HEK293 (cell line): ENCODE measurements at regions not wholly inside any gene's neighbourhood (a gene's known extent, or its start where the extent isn't known, plus 50 kb on each side); places are given as distances from the start of the nearest gene placed in this dataset.

Source experiments
- CTCF ChIA-PET: fragments of 350-600 bp; formaldehyde crosslinking; extraction: SDS; loops from one replicate; lab custom pipeline; 2021; ENCODE audit warnings: antibody characterized with exemption; lab: Yijun Ruan, JAX
- POLR2A ChIA-PET: fragments of 300-600 bp; formaldehyde crosslinking; extraction: SDS; loops from one replicate; lab custom pipeline; 2020; ENCODE audit warnings: antibody characterized with exemption, inconsistent platforms; lab: Yijun Ruan, JAX
- H3K27ac ChIP-seq: fragments of 200-500 bp; sonication (Bioruptor generic); 2 replicates; pipeline ENCODE4 v1.5.1; 2014; ENCODE audit warnings: low read depth, low read length, control low read depth, inconsistent platforms; ENCODE audit errors: extremely low read depth
- H3K36me3 ChIP-seq, 2 experiments: fragments of 200-500 bp in 1 of 2; sonication (Bioruptor generic) in 1 of 2; 1 replicate in 1 of 2; 2 replicates in 1 of 2; pipeline ENCODE4 v1.5.1; 2014 to 2017; ENCODE audit warnings: inconsistent platforms in 2 of 2, low read length in 2 of 2; ENCODE audit not compliant: control insufficient read depth in 2 of 2, insufficient read depth in 1 of 2
- H3K4me1 ChIP-seq: fragments of 200-500 bp; sonication (Bioruptor generic); 2 replicates; pipeline ENCODE4 v1.5.1; 2014; ENCODE audit warnings: mild to moderate bottlenecking, low read length, inconsistent platforms; ENCODE audit not compliant: control insufficient read depth, insufficient read depth
- H3K4me3 ChIP-seq: 2 replicates; pipeline ENCODE4 v1.5.1; 2011; ENCODE audit warnings: low read depth, mild to moderate bottlenecking, control low read depth, low read length, moderate library complexity
- H3K9me3 ChIP-seq: fragments of 200-500 bp; sonication (Bioruptor generic); 2 replicates; pipeline ENCODE4 v1.5.1; 2014; ENCODE audit warnings: low read depth, low read length, inconsistent platforms; ENCODE audit not compliant: control insufficient read depth, insufficient read depth
- GLI2 ChIP-seq: fragments of 450-650 bp; formaldehyde crosslinking; IDR thresholded peaks from 2 replicates; pipeline ENCODE4; 2017; ENCODE audit warnings: missing biosample characterization, missing genetic modification characterization, low read depth, borderline replicate concordance
- HOXA7 ChIP-seq: sonication (generic); formaldehyde crosslinking; IDR thresholded peaks from 2 replicates; pipeline ENCODE4 v1.8.1; 2022; ENCODE audit warnings: missing genetic modification reagents, borderline replicate concordance
- KLF16 ChIP-seq: fragments of 450-650 bp; formaldehyde crosslinking; IDR thresholded peaks from 2 replicates; pipeline ENCODE4 v1.5.1; 2017; ENCODE audit warnings: missing biosample characterization, missing genetic modification characterization
- MZF1 ChIP-seq: fragments of 450-650 bp; formaldehyde crosslinking; IDR thresholded peaks from 2 replicates; pipeline ENCODE4 v1.5.1; 2017; ENCODE audit warnings: missing biosample characterization, missing genetic modification characterization, borderline replicate concordance
- TCF7L2 ChIP-seq: IDR thresholded peaks from 2 replicates; pipeline ENCODE4 v1.6.1; 2011; ENCODE audit warnings: low read depth, mild to moderate bottlenecking, inconsistent platforms, low read length, moderate library complexity, borderline replicate concordance
- ZBTB48 ChIP-seq: fragments of 450-650 bp; formaldehyde crosslinking; IDR thresholded peaks from 2 replicates; pipeline ENCODE4 v1.5.1; 2016; ENCODE audit warnings: missing biosample characterization, missing genetic modification characterization
- ZBTB8A ChIP-seq: fragments of 450-650 bp; formaldehyde crosslinking; IDR thresholded peaks from 2 replicates; pipeline ENCODE4 v1.5.1; 2016; ENCODE audit warnings: missing biosample characterization, missing genetic modification characterization
- ZIC2 ChIP-seq: fragments of 450-650 bp; formaldehyde crosslinking; IDR thresholded peaks from 2 replicates; pipeline ENCODE4 v1.5.1; 2016; ENCODE audit warnings: missing biosample characterization, missing genetic modification characterization
- ZNF10 ChIP-seq: fragments of 450-650 bp; formaldehyde crosslinking; IDR thresholded peaks from 2 replicates; pipeline ENCODE4 v1.5.1; 2017; ENCODE audit warnings: missing biosample characterization, missing genetic modification characterization
- ZNF133 ChIP-seq: fragments of 450-650 bp; formaldehyde crosslinking; IDR thresholded peaks from 2 replicates; pipeline ENCODE4 v1.5.1; 2016; ENCODE audit warnings: missing biosample characterization, missing genetic modification characterization
- ZNF138 ChIP-seq: fragments of 450-650 bp; formaldehyde crosslinking; IDR thresholded peaks from 2 replicates; pipeline ENCODE4 v1.5.1; 2016; ENCODE audit warnings: missing biosample characterization, missing genetic modification characterization, borderline replicate concordance
- ZNF174 ChIP-seq: fragments of 450-650 bp; formaldehyde crosslinking; IDR thresholded peaks from 2 replicates; pipeline ENCODE4 v1.5.0; 2017; ENCODE audit warnings: missing biosample characterization, mild to moderate bottlenecking, missing genetic modification characterization
- ZNF274 ChIP-seq, 2 experiments: fragments of 200-500 bp in 1 of 2; fragments of 450-650 bp in 1 of 2; sonication (Bioruptor generic) in 1 of 2; formaldehyde crosslinking in 1 of 2; IDR thresholded peaks; 2 replicates each; pipeline versions ENCODE4 v1.5.1 to v1.6.1; 2014 to 2016; ENCODE audit warnings: borderline replicate concordance in 1 of 2, inconsistent platforms in 1 of 2, low read length in 1 of 2, missing biosample characterization in 1 of 2, missing genetic modification characterization in 1 of 2
- ZNF292 ChIP-seq: fragments of 450-650 bp; formaldehyde crosslinking; IDR thresholded peaks from 2 replicates; pipeline ENCODE4 v1.5.1; 2016; ENCODE audit warnings: low read depth, missing biosample characterization, missing genetic modification characterization, borderline replicate concordance
- ZNF311 ChIP-seq: fragments of 450-650 bp; formaldehyde crosslinking; IDR thresholded peaks from 2 replicates; pipeline ENCODE4 v1.5.1; 2017; ENCODE audit warnings: missing biosample characterization, missing genetic modification characterization, borderline replicate concordance
- ZNF354C ChIP-seq: fragments of 450-650 bp; formaldehyde crosslinking; IDR thresholded peaks from 2 replicates; pipeline ENCODE4 v1.5.1; 2016; ENCODE audit warnings: missing biosample characterization, missing genetic modification characterization, low read depth, borderline replicate concordance
- ZNF571 ChIP-seq: fragments of 450-650 bp; formaldehyde crosslinking; IDR thresholded peaks from 2 replicates; pipeline ENCODE4 v1.5.0; 2017; ENCODE audit warnings: missing biosample characterization, missing genetic modification characterization
- ZNF600 ChIP-seq: fragments of 450-650 bp; formaldehyde crosslinking; IDR thresholded peaks from 2 replicates; pipeline ENCODE4 v1.5.1; 2016; ENCODE audit warnings: missing biosample characterization, missing genetic modification characterization
- ZNF621 ChIP-seq: fragments of 450-650 bp; formaldehyde crosslinking; IDR thresholded peaks from 2 replicates; pipeline ENCODE4 v1.5.1; 2017; ENCODE audit warnings: missing biosample characterization, missing genetic modification characterization
- ZNF623 ChIP-seq: fragments of 450-650 bp; formaldehyde crosslinking; IDR thresholded peaks from 2 replicates; pipeline ENCODE4 v1.5.1; 2016; ENCODE audit warnings: missing biosample characterization, missing genetic modification characterization
- ZNF791 ChIP-seq: fragments of 450-650 bp; formaldehyde crosslinking; IDR thresholded peaks from 2 replicates; pipeline ENCODE4 v1.5.1; 2016; ENCODE audit warnings: missing biosample characterization, missing genetic modification characterization
- ZSCAN16 ChIP-seq: fragments of 450-650 bp; formaldehyde crosslinking; IDR thresholded peaks from 2 replicates; pipeline ENCODE4 v1.5.1; 2016; ENCODE audit warnings: missing biosample characterization, missing genetic modification characterization
- TF ChIP-seq, protein P1 (sequence below): fragments of 450-650 bp; formaldehyde crosslinking; IDR thresholded peaks from 2 replicates; pipeline ENCODE4 v1.5.1; 2017; ENCODE audit warnings: missing biosample characterization, missing genetic modification characterization
- TF ChIP-seq, protein P2 (sequence below): fragments of 450-650 bp; formaldehyde crosslinking; IDR thresholded peaks from 2 replicates; pipeline ENCODE4 v1.5.1; 2017; ENCODE audit warnings: missing biosample characterization, missing genetic modification characterization
- TF ChIP-seq, protein P3 (sequence below): fragments of 450-650 bp; formaldehyde crosslinking; conservative IDR thresholded peaks from 2 replicates; pipeline ENCODE4 v1.5.1; 2016; ENCODE audit warnings: low read depth, missing biosample characterization, missing genetic modification characterization
- TF ChIP-seq, protein P4 (sequence below): fragments of 450-650 bp; formaldehyde crosslinking; IDR thresholded peaks from 2 replicates; pipeline ENCODE4 v1.5.0; 2017; ENCODE audit warnings: missing biosample characterization, missing genetic modification characterization, borderline replicate concordance

DNA sequence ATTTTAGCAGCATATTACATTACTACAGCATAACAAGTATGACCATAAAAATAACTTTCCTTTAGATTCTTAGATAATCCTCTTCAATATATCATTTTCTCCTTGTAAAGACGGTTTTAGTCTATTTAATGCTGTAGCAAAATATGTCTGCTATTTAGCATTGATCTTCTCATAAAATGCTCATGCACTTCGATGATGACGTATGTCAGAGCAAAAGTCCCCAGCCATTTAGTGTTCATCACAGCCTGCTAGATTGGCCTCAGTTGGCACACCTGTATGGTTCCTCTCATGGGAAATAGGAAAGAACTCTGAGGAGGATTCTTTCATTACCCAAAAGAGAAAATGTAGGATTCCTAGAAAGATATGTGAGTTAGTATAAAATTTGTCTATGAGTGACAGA is 232.2 kb downstream of the MAP2K6 start:
- Histone ChIP-seq H3K4me3 (no peak overlapping the region), H3K4me1 (no peaks in the 10 kb centered on the region), H3K36me3 (no peaks in the 10 kb centered on the region), H3K9me3 (no peaks in the 10 kb centered on the region), H3K27ac (no peak overlapping the region)
- ChIA-PET CTCF (interaction anchor here (1.0 kb wide), 1 partner anchor 9 kb away, joined by 3 read pairs; no protein-coding TSS in a partner anchor), POLR2A (no interaction called here)
- TF ChIP-seq ZSCAN16 (tag by site-specific recombination) (no peak), ZBTB8A (tag by site-specific recombination) (no peak), GLI2 (tag by site-specific recombination) (no peak), ZNF571 (tag by site-specific recombination) (no peak), ZNF600 (no peak), ZNF311 (tag by site-specific recombination) (no peak), ZNF623 (tag by site-specific recombination) (no peak), ZNF791 (tag by site-specific recombination) (no peak), ZBTB48 (tag by site-specific recombination) (no peak), ZNF621 (tag by site-specific recombination) (no peak), HOXA7 (no peak)
- TF ChIP-seq, protein P1, sequence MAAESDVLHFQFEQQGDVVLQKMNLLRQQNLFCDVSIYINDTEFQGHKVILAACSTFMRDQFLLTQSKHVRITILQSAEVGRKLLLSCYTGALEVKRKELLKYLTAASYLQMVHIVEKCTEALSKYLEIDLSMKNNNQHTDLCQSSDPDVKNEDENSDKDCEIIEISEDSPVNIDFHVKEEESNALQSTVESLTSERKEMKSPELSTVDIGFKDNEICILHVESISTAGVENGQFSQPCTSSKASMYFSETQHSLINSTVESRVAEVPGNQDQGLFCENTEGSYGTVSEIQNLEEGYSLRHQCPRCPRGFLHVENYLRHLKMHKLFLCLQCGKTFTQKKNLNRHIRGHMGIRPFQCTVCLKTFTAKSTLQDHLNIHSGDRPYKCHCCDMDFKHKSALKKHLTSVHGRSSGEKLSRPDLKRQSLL (tag by site-specific recombination) = no peak
- TF ChIP-seq, protein P2, sequence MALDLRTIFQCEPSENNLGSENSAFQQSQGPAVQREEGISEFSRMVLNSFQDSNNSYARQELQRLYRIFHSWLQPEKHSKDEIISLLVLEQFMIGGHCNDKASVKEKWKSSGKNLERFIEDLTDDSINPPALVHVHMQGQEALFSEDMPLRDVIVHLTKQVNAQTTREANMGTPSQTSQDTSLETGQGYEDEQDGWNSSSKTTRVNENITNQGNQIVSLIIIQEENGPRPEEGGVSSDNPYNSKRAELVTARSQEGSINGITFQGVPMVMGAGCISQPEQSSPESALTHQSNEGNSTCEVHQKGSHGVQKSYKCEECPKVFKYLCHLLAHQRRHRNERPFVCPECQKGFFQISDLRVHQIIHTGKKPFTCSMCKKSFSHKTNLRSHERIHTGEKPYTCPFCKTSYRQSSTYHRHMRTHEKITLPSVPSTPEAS = no peak
- TF ChIP-seq, all 188 proteins: peak for 0

DNA sequence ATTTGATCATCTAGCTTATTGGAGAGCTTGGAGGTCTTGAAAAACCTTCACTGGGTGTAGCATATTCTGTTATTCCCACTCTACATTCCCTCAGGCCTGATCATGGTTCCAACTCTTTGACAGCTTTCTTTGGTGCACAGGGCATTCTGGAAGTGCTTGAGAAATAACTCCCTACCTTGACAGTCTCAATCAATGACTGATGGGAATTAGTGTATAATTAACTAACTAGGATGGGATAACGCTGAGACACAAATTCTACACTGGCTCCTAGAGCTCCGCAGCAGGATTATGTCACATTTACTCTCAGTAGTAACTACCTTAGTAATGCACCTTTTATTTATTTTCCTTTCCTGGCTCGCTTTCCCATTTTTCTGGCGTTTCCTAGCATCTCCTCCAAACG is 236.4 kb downstream of the MAP2K6 start:
- CTCF ChIA-PET = no interaction called here
- Histone ChIP-seq H3K36me3 (no peaks in the 10 kb centered on the region), H3K9me3 (no peaks in the 10 kb centered on the region), H3K4me1 (peaks cover 10% of the 10 kb centered on the region; the same call in 1 of the 2 replicates), H3K4me3 (no peak overlapping the region), H3K27ac (no peak overlapping the region)
- POLR2A ChIA-PET = no interaction called here
- no peak for TF ChIP-seq ZNF292 (tag by site-specific recombination)
- TF ChIP-seq ZNF10 (tag by site-specific recombination) = no peak
- TF ChIP-seq ZSCAN16 (tag by site-specific recombination) = no peak
- no peak for TF ChIP-seq ZNF133 (tag by site-specific recombination)
- TF ChIP-seq, protein P3, sequence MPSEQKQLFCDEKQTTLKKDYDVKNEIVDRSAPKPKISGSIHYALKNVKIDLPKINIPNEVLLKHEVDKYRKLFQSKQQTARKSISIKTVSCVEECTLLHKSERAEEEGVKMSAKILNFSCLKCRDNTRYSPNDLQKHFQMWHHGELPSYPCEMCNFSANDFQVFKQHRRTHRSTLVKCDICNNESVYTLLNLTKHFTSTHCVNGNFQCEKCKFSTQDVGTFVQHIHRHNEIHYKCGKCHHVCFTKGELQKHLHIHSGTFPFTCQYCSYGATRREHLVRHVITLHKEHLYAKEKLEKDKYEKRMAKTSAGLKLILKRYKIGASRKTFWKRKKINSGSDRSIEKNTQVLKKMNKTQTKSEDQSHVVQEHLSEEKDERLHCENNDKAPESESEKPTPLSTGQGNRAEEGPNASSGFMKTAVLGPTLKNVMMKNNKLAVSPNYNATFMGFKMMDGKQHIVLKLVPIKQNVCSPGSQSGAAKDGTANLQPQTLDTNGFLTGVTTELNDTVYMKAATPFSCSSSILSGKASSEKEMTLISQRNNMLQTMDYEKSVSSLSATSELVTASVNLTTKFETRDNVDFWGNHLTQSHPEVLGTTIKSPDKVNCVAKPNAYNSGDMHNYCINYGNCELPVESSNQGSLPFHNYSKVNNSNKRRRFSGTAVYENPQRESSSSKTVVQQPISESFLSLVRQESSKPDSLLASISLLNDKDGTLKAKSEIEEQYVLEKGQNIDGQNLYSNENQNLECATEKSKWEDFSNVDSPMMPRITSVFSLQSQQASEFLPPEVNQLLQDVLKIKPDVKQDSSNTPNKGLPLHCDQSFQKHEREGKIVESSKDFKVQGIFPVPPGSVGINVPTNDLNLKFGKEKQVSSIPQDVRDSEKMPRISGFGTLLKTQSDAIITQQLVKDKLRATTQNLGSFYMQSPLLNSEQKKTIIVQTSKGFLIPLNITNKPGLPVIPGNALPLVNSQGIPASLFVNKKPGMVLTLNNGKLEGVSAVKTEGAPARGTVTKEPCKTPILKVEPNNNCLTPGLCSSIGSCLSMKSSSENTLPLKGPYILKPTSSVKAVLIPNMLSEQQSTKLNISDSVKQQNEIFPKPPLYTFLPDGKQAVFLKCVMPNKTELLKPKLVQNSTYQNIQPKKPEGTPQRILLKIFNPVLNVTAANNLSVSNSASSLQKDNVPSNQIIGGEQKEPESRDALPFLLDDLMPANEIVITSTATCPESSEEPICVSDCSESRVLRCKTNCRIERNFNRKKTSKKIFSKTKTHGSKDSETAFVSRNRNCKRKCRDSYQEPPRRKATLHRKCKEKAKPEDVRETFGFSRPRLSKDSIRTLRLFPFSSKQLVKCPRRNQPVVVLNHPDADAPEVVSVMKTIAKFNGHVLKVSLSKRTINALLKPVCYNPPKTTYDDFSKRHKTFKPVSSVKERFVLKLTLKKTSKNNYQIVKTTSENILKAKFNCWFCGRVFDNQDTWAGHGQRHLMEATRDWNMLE (tag by site-specific recombination) = no peak
- no peak for TF ChIP-seq ZIC2 (tag by site-specific recombination)
- TF ChIP-seq, protein P4, sequence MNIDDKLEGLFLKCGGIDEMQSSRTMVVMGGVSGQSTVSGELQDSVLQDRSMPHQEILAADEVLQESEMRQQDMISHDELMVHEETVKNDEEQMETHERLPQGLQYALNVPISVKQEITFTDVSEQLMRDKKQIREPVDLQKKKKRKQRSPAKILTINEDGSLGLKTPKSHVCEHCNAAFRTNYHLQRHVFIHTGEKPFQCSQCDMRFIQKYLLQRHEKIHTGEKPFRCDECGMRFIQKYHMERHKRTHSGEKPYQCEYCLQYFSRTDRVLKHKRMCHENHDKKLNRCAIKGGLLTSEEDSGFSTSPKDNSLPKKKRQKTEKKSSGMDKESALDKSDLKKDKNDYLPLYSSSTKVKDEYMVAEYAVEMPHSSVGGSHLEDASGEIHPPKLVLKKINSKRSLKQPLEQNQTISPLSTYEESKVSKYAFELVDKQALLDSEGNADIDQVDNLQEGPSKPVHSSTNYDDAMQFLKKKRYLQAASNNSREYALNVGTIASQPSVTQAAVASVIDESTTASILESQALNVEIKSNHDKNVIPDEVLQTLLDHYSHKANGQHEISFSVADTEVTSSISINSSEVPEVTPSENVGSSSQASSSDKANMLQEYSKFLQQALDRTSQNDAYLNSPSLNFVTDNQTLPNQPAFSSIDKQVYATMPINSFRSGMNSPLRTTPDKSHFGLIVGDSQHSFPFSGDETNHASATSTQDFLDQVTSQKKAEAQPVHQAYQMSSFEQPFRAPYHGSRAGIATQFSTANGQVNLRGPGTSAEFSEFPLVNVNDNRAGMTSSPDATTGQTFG (tag by site-specific recombination) = no peak
- TF ChIP-seq ZNF274 (IDR thresholded peaks at IDR 0.05; ENCODE audit: low read length) = no peak
- no peak for TF ChIP-seq ZNF274 (tag by site-specific recombination; IDR thresholded peaks at IDR 0.05; ENCODE audit: borderline replicate concordance)
- no peak for TF ChIP-seq MZF1
- no peak for TF ChIP-seq ZNF138 (tag by site-specific recombination)
- no peak for TF ChIP-seq TCF7L2
- no peak for TF ChIP-seq ZNF354C
- no peak for TF ChIP-seq ZNF174 (tag by site-specific recombination)
- no peak for TF ChIP-seq KLF16 (tag by site-specific recombination)
